Neural cell (in vitro differentiated cells): ENCODE measurements at regions not wholly inside any gene's neighbourhood (a gene's known extent, or its start where the extent isn't known, plus 50 kb on each side); places are given as distances from the start of the nearest gene placed in this dataset.

ENCODE experiments used
- EP300 ChIP-seq: fragments of 450-650 bp; conservative IDR thresholded peaks from 2 replicates; pipeline ENCODE4 v1.6.1; 2014; ENCODE audit warnings: antibody characterized with exemption, mild to moderate bottlenecking, moderate library complexity; ENCODE audit not compliant: poor library complexity, severe bottlenecking
- EZH2 ChIP-seq: fragments of 200-600, 300-800 bp; shearing (Covaris generic), sonication (generic); IDR thresholded peaks from 2 replicates; pipeline ENCODE4 v1.6.1; 2014; ENCODE audit warnings: antibody characterized with exemption, low read length, borderline replicate concordance, mild to moderate bottlenecking; ENCODE audit not compliant: insufficient read depth, poor library complexity, severe bottlenecking
- MXI1 ChIP-seq: fragments of 450-650 bp; conservative IDR thresholded peaks from 2 replicates; pipeline ENCODE4 v1.6.1; 2014; ENCODE audit warnings: antibody characterized with exemption, mild to moderate bottlenecking; ENCODE audit not compliant: poor library complexity, severe bottlenecking
- RAD21 ChIP-seq: fragments of 450-650 bp; conservative IDR thresholded peaks from 2 replicates; pipeline ENCODE4 v1.6.1; 2014; ENCODE audit warnings: antibody characterized with exemption, mild to moderate bottlenecking, moderate library complexity
- TAF1 ChIP-seq: IDR thresholded peaks from 2 replicates; pipeline ENCODE4 v1.6.1; 2012; ENCODE audit warnings: low read depth
- TF ChIP-seq, protein P1 (sequence below): fragments of 450-650 bp; IDR thresholded peaks from 2 replicates; pipeline ENCODE4 v1.5.1; 2014; ENCODE audit warnings: antibody characterized with exemption, mild to moderate bottlenecking, moderate library complexity; ENCODE audit not compliant: poor library complexity, severe bottlenecking
- TF ChIP-seq, protein P2 (sequence below): IDR thresholded peaks from 2 replicates; pipeline ENCODE4 v1.6.1; 2012; ENCODE audit warnings: borderline replicate concordance

DNA sequence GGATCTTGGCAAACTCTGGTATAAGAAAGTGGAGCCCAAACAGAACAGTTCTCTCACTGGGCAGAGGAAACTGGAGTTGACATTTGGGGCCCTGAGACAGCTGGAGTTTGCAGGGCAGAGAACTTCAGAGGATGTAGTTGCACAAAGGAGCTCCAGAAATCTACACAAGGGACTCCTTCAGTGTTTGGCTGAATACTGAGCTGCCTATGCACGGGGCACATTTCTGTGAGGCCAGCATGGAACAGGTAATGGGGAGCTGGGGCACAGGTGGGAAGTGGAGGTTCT lies 169.3 kb downstream of the ANKRD60 start:
- TF ChIP-seq, protein P1, sequence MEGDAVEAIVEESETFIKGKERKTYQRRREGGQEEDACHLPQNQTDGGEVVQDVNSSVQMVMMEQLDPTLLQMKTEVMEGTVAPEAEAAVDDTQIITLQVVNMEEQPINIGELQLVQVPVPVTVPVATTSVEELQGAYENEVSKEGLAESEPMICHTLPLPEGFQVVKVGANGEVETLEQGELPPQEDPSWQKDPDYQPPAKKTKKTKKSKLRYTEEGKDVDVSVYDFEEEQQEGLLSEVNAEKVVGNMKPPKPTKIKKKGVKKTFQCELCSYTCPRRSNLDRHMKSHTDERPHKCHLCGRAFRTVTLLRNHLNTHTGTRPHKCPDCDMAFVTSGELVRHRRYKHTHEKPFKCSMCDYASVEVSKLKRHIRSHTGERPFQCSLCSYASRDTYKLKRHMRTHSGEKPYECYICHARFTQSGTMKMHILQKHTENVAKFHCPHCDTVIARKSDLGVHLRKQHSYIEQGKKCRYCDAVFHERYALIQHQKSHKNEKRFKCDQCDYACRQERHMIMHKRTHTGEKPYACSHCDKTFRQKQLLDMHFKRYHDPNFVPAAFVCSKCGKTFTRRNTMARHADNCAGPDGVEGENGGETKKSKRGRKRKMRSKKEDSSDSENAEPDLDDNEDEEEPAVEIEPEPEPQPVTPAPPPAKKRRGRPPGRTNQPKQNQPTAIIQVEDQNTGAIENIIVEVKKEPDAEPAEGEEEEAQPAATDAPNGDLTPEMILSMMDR = no peak
- no peak for TF ChIP-seq EZH2
- no peak for TF ChIP-seq MXI1
- TF ChIP-seq, protein P2, sequence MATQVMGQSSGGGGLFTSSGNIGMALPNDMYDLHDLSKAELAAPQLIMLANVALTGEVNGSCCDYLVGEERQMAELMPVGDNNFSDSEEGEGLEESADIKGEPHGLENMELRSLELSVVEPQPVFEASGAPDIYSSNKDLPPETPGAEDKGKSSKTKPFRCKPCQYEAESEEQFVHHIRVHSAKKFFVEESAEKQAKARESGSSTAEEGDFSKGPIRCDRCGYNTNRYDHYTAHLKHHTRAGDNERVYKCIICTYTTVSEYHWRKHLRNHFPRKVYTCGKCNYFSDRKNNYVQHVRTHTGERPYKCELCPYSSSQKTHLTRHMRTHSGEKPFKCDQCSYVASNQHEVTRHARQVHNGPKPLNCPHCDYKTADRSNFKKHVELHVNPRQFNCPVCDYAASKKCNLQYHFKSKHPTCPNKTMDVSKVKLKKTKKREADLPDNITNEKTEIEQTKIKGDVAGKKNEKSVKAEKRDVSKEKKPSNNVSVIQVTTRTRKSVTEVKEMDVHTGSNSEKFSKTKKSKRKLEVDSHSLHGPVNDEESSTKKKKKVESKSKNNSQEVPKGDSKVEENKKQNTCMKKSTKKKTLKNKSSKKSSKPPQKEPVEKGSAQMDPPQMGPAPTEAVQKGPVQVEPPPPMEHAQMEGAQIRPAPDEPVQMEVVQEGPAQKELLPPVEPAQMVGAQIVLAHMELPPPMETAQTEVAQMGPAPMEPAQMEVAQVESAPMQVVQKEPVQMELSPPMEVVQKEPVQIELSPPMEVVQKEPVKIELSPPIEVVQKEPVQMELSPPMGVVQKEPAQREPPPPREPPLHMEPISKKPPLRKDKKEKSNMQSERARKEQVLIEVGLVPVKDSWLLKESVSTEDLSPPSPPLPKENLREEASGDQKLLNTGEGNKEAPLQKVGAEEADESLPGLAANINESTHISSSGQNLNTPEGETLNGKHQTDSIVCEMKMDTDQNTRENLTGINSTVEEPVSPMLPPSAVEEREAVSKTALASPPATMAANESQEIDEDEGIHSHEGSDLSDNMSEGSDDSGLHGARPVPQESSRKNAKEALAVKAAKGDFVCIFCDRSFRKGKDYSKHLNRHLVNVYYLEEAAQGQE = no peak
- no peak for TF ChIP-seq TAF1
- no peak for TF ChIP-seq RAD21
- no peak for TF ChIP-seq EP300
